ENCODE measurements at regions not wholly inside any gene's neighbourhood (a gene's known extent, or its start where the extent isn't known, plus 50 kb on each side); places are given as distances from the start of the nearest gene placed in this dataset.

DNA sequence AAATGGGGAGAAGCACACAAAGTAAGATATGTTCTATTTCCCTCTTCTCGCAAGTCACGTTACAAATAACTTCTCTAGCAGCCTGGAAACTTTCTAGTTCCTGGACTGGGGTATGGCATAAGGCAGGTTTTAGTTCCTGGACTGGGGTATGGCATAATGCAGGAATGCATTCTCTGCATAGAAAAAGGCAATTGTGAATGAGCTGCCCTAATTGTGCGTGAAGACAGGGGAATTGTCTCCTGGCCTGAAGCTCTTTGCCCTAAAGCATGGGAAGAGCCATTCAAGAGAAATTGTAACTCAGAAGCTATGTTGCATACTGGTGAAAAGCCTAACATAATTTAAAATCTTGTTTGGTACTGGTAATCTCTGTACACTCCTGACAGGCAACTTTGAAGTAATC, 54.3 kb upstream of the CBLB start:
- H3K27me3 ChIP-seq (ENCODE audit: control insufficient read depth, insufficient read depth, low read length): no peaks in the 10 kb centered on the region
- POLR2A ChIA-PET: no interaction called here
- DNase-seq (ENCODE audit: low read depth): no peak
- TF ChIP-seq, protein P1, sequence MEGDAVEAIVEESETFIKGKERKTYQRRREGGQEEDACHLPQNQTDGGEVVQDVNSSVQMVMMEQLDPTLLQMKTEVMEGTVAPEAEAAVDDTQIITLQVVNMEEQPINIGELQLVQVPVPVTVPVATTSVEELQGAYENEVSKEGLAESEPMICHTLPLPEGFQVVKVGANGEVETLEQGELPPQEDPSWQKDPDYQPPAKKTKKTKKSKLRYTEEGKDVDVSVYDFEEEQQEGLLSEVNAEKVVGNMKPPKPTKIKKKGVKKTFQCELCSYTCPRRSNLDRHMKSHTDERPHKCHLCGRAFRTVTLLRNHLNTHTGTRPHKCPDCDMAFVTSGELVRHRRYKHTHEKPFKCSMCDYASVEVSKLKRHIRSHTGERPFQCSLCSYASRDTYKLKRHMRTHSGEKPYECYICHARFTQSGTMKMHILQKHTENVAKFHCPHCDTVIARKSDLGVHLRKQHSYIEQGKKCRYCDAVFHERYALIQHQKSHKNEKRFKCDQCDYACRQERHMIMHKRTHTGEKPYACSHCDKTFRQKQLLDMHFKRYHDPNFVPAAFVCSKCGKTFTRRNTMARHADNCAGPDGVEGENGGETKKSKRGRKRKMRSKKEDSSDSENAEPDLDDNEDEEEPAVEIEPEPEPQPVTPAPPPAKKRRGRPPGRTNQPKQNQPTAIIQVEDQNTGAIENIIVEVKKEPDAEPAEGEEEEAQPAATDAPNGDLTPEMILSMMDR (IDR thresholded peaks at IDR 0.05; ENCODE audit: insufficient read depth, low read depth, low read length): no peak
- H3K36me3 ChIP-seq (ENCODE audit: control insufficient read depth, insufficient read depth, low read length): no peaks in the 10 kb centered on the region
- CTCF ChIA-PET: no interaction called here
- no peak overlapping the region for H3K4me3 ChIP-seq (ENCODE audit: low read depth, low read length)

DNA sequence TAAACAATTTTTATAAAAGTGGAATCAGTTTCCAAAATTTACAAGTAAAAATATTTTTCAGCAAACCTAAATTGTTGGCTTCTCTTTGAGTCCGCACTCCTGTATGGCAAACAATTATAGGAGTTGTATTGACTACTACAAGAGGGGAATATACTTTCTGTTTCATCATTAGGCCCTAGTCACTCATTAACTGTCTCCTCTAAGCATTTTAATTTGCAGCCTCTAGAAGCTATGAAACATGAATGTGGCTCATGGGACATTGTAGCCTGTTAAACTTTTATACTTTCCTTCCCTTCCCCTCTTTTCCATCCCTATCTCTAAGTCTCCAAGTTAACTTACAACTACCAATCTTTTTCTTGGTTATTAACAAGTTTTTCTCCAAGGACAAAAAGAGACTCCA, 58.9 kb upstream of the CBLB start:
- CTCF ChIA-PET: no interaction called here
- POLR2A ChIA-PET: no interaction called here
- Histone ChIP-seq H3K36me3 (ENCODE audit: control insufficient read depth, insufficient read depth, low read length) (no peaks in the 10 kb centered on the region), H3K27me3 (ENCODE audit: control insufficient read depth, insufficient read depth, low read length) (no peaks in the 10 kb centered on the region), H3K4me3 (ENCODE audit: low read depth, low read length) (no peak overlapping the region)
- TF ChIP-seq, protein P1 (IDR thresholded peaks at IDR 0.05; ENCODE audit: insufficient read depth, low read depth, low read length): no peak
- DNase-seq (ENCODE audit: low read depth): no peak

DNA sequence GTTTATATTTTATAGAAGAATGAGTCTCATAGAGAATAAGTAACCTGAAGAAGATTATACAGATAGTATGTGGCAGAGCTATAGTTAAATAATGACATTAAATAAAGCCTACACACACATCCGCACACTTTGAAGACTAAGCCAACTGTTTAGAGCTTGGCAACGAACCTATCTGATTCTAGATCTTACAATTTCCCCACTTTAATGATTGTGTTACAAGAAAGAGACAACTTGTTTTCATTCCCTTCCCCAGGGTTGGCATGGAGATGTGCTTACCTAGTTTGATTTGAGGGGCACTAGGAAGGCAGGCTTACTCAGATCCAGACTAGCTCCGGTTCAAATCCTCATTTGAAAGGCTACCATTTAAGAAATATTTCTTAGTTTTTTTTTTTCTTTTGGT, 61.9 kb upstream of the CBLB start:
- ChIA-PET POLR2A (no interaction called here), CTCF (no interaction called here)
- no peaks in the 10 kb centered on the region for H3K36me3 ChIP-seq (ENCODE audit: control insufficient read depth, insufficient read depth, low read length)
- H3K27me3 ChIP-seq (ENCODE audit: control insufficient read depth, insufficient read depth, low read length): no peaks in the 10 kb centered on the region
- no peak for DNase-seq (ENCODE audit: low read depth)
- TF ChIP-seq, protein P1 (IDR thresholded peaks at IDR 0.05; ENCODE audit: insufficient read depth, low read depth, low read length): no peak
- H3K4me3 ChIP-seq (ENCODE audit: low read depth, low read length): no peak overlapping the region

DNA sequence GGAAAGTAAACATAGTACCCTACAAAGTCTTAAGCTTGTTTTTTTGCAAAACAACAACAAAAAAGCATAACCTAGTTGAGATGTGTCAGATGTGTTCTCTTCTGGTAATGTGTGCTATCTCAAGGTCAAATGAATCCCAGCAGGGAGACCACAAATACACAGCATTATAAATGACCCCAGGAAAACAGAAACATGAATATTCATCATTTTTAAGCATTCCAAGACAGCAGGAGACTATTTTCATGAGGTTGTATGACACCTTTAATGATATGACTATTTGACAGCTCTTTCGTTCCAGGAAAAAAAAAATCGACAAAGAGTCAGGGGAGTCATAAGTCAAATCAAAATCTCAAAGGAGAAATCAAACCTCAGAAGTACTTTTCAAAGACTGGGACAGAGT, 62.7 kb upstream of the CBLB start:
- Histone ChIP-seq H3K36me3 (ENCODE audit: control insufficient read depth, insufficient read depth, low read length) (no peaks in the 10 kb centered on the region), H3K4me3 (ENCODE audit: low read depth, low read length) (no peak overlapping the region), H3K27me3 (ENCODE audit: control insufficient read depth, insufficient read depth, low read length) (no peaks in the 10 kb centered on the region)
- no peak for DNase-seq (ENCODE audit: low read depth)
- ChIA-PET CTCF (no interaction called here), POLR2A (no interaction called here)
- TF ChIP-seq, protein P1 (IDR thresholded peaks at IDR 0.05; ENCODE audit: insufficient read depth, low read depth, low read length): no peak

DNA sequence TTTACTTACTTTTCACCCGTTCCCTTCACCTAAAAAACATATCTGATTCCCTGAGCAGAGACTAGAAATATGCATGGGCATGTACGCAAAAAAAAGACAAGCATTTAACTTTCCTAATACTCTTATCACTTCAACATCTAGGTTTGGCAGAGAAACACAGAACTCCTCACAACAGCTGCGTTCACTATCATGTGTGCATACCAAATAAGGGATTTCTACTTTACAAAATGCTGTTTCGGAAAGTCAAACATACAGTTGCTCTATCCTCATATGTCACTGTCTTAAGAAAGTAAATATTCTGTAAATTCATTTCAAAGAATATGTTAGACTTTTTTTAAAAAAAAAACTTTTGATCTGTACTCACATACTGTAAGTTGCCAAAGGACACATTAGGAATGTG, 65.1 kb upstream of the CBLB start:
- H3K4me3 ChIP-seq (ENCODE audit: low read depth, low read length): no peak overlapping the region
- TF ChIP-seq, protein P1 (IDR thresholded peaks at IDR 0.05; ENCODE audit: insufficient read depth, low read depth, low read length): no peak
- ChIA-PET POLR2A (no interaction called here), CTCF (no interaction called here)
- H3K36me3 ChIP-seq (ENCODE audit: control insufficient read depth, insufficient read depth, low read length): no peaks in the 10 kb centered on the region
- no peaks in the 10 kb centered on the region for H3K27me3 ChIP-seq (ENCODE audit: control insufficient read depth, insufficient read depth, low read length)
- DNase-seq (ENCODE audit: low read depth): no peak
